HG03045 (cell line): ENCODE measurements at regions not wholly inside any gene's neighbourhood (a gene's known extent, or its start where the extent isn't known, plus 50 kb on each side); places are given as distances from the start of the nearest gene placed in this dataset.

Experiments used
- ATAC-seq: cut with Tn5 transposase; IDR thresholded peaks from one replicate; pipeline ENCODE4 v1.9.1; 2021; ENCODE audit warnings: mild to moderate bottlenecking, moderate library complexity; ENCODE audit not compliant: unreplicated experiment

GRCh38 chr2:149271575-149271974, 58.8 kb upstream of the LYPD6 start:
- ATAC-seq, result peak; percentile 69

GRCh38 chr2:149278161-149278871, 52.1 kb upstream of the LYPD6 start:
- no peak for ATAC-seq

GRCh38 chr2:149278872-149279264, 51.5 kb upstream of the LYPD6 start:
- ATAC-seq, result no peak
